GM12878 (cell line): ENCODE measurements at regions not wholly inside any gene's neighbourhood (a gene's known extent, or its start where the extent isn't known, plus 50 kb on each side); places are given as distances from the start of the nearest gene placed in this dataset.

ENCODE experiments used
- ATAC-seq: fragments of 200-7000 bp; cut with Tn5 transposase; 3 replicates; pipeline ENCODE4 v1.9.1; 2020; ENCODE audit warnings: mild to moderate bottlenecking, moderate library complexity
- BruUV-seq: library from RNA; stranded (reverse); fragments of 400-500 nt; replicated peaks from 2 replicates; lab custom pipeline; 2021; lab: Mats Ljungman, UMichigan
- CTCF ChIA-PET: fragments of 300-600 bp; sonication (Branson Sonifier 250); formaldehyde crosslinking; extraction: SDS; loops from one replicate; lab custom pipeline; 2021; ENCODE audit warnings: inconsistent platforms; lab: Yijun Ruan, JAX
- POLR2A ChIA-PET: fragments of 350-600 bp; formaldehyde crosslinking; extraction: SDS; loops from one replicate; lab custom pipeline; 2021; ENCODE audit warnings: inconsistent platforms; lab: Charles Lee
- RAD21 ChIA-PET: fragments of 300-600 bp; sonication (Branson Sonifier 250); formaldehyde crosslinking; loops from one replicate; lab custom pipeline; 2023; ENCODE audit warnings: antibody characterized with exemption; ENCODE audit not compliant: unreplicated experiment; lab: Charles Lee
- SMC1A ChIA-PET: fragments of 300-600 bp; sonication (Branson Sonifier 250); formaldehyde crosslinking; loops from one replicate; lab custom pipeline; 2023; ENCODE audit not compliant: unreplicated experiment, uncharacterized antibody; lab: Charles Lee
- DNase-seq: peaks from one replicate; pipeline ENCODE4 v3.0.0-alpha.2; 2011; ENCODE audit warnings: low read depth, low spot score
- FAIRE-seq: peaks from 3 replicates; lab custom pipeline; 2011; peaks lifted over from hg19 to GRCh38; lab: Jason Lieb, UNC
- H2AFZ ChIP-seq: 2 replicates; pipeline ENCODE4 v1.6.0; 2011; ENCODE audit warnings: low read depth, low read length, control low read depth; ENCODE audit not compliant: control insufficient read depth
- H3K27ac ChIP-seq: 2 replicates; pipeline ENCODE4 v1.5.1; 2011; ENCODE audit warnings: control low read depth; ENCODE audit not compliant: control insufficient read depth, insufficient read depth
- H3K27me3 ChIP-seq, 2 experiments: replicated peaks in 1 of 2; 2 replicates each; pipeline versions ENCODE4 v1.6.0 to v1.6.1; 2011; ENCODE audit warnings: low read length in 1 of 2; ENCODE audit not compliant: control insufficient read depth in 2 of 2, insufficient read depth in 2 of 2
- H3K36me3 ChIP-seq, 2 experiments: 2 replicates each; pipeline ENCODE4 v1.5.1; 2011; ENCODE audit warnings: low read length in 1 of 2; ENCODE audit not compliant: control insufficient read depth in 2 of 2, insufficient read depth in 2 of 2
- H3K4me1 ChIP-seq: 2 replicates; pipeline ENCODE4 v1.6.1; 2011; ENCODE audit warnings: mild to moderate bottlenecking, low read length, moderate library complexity, mixed read lengths; ENCODE audit not compliant: control insufficient read depth, insufficient read depth
- H3K4me2 ChIP-seq: 2 replicates; pipeline ENCODE4 v1.6.0; 2011; ENCODE audit warnings: control low read depth; ENCODE audit not compliant: control insufficient read depth, insufficient read depth
- H3K4me3 ChIP-seq: fragments of 200-600 bp; sonication (generic); 2 replicates; pipeline ENCODE4 v1.5.1; 2016
- H3K79me2 ChIP-seq: 2 replicates; pipeline ENCODE4 v1.6.0; 2011; ENCODE audit warnings: low read length; ENCODE audit not compliant: control insufficient read depth, insufficient read depth
- H3K9ac ChIP-seq: 2 replicates; pipeline ENCODE4 v1.8.0; 2011; ENCODE audit warnings: low read length, control low read depth, mixed read lengths; ENCODE audit not compliant: control insufficient read depth, insufficient read depth
- H3K9me3 ChIP-seq: replicated peaks from 3 replicates; pipeline ENCODE4 v1.5.1; 2011; ENCODE audit warnings: mild to moderate bottlenecking, low read length; ENCODE audit not compliant: control insufficient read depth, insufficient read depth
- H4K20me1 ChIP-seq: 2 replicates; pipeline ENCODE4 v1.6.0; 2011; ENCODE audit not compliant: control insufficient read depth, insufficient read depth
- BCLAF1 ChIP-seq: fragments of 450-650 bp; IDR thresholded peaks from 2 replicates; pipeline ENCODE4 v1.6.1; 2017; ENCODE audit warnings: antibody characterized with exemption, mild to moderate bottlenecking, moderate library complexity
- CTCF ChIP-seq, 3 experiments: IDR thresholded peaks in 2 of 3; conservative IDR thresholded peaks in 1 of 3; 2 replicates each; pipeline ENCODE4 v1.5.1; 2011; ENCODE audit warnings: low read depth in 3 of 3, low read length in 3 of 3, mild to moderate bottlenecking in 3 of 3, control low read depth in 2 of 3, moderate library complexity in 2 of 3, inconsistent platforms in 1 of 3, mixed read lengths in 1 of 3; ENCODE audit not compliant: control insufficient read depth in 2 of 3, insufficient read depth in 1 of 3; ENCODE audit errors: extremely low read depth in 1 of 3
- E2F4 ChIP-seq: IDR thresholded peaks from 2 replicates; pipeline ENCODE4 v1.6.1; 2012; ENCODE audit warnings: low read depth, low read length, improper control_type of control experiment
- EGR1 ChIP-seq, 2 experiments: IDR thresholded peaks; 1 replicate in 1 of 2; 2 replicates in 1 of 2; pipeline ENCODE4 v1.6.1; 2011 to 2012; ENCODE audit warnings: low read depth in 2 of 2, low read length in 2 of 2, borderline replicate concordance in 1 of 2, mild to moderate bottlenecking in 1 of 2, moderate library complexity in 1 of 2
- EP300 ChIP-seq, 2 experiments: fragments of 150-350 bp in 1 of 2; IDR thresholded peaks; 2 replicates each; pipeline ENCODE4 v1.6.1; 2011 to 2012; ENCODE audit warnings: low read depth in 2 of 2, low read length in 2 of 2, borderline replicate concordance in 1 of 2, improper control_type of control experiment in 1 of 2, inconsistent platforms in 1 of 2; ENCODE audit not compliant: control insufficient read depth in 1 of 2
- FOS ChIP-seq: IDR thresholded peaks from 3 replicates; pipeline ENCODE4 v1.6.1; 2011; ENCODE audit warnings: borderline replicate concordance; ENCODE audit not compliant: insufficient read length; ENCODE audit errors: extremely low read depth
- GABPA ChIP-seq: IDR thresholded peaks from 2 replicates; pipeline ENCODE4 v1.6.1; 2014; ENCODE audit warnings: antibody characterized with exemption, low read depth, mild to moderate bottlenecking, inconsistent platforms
- IKZF2 ChIP-seq, 2 experiments: fragments of 450-650 bp; IDR thresholded peaks; 2 replicates each; pipeline ENCODE4 v1.6.1; 2017; ENCODE audit warnings: mild to moderate bottlenecking in 2 of 2, moderate library complexity in 2 of 2
- NBN ChIP-seq: fragments of 450-650 bp; IDR thresholded peaks from 2 replicates; pipeline ENCODE4 v1.6.1; 2016
- POLR2AphosphoS5 ChIP-seq: IDR thresholded peaks from 2 replicates; pipeline ENCODE4 v1.6.1; 2011; ENCODE audit warnings: mild to moderate bottlenecking, low read length, inconsistent platforms
- RCOR1 ChIP-seq: conservative IDR thresholded peaks from 2 replicates; pipeline ENCODE4 v1.6.1; 2012; ENCODE audit warnings: low read depth, low read length, improper control_type of control experiment
- SREBF1 ChIP-seq: IDR thresholded peaks from 2 replicates; pipeline ENCODE4 v1.6.1; 2012; ENCODE audit warnings: mild to moderate bottlenecking, low read length
- SREBF2 ChIP-seq: IDR thresholded peaks from 2 replicates; pipeline ENCODE4 v1.6.1; 2012; ENCODE audit warnings: mild to moderate bottlenecking, low read length
- SUPT20H ChIP-seq: IDR thresholded peaks from 2 replicates; pipeline ENCODE4 v1.6.1; 2011; ENCODE audit warnings: low read depth, mild to moderate bottlenecking, low read length, moderate library complexity, borderline replicate concordance; ENCODE audit not compliant: control insufficient read depth
- SUZ12 ChIP-seq: fragments of 200-600 bp; sonication (generic); IDR thresholded peaks from one replicate; pipeline ENCODE4 v1.6.1; 2018; ENCODE audit warnings: antibody characterized with exemption, mild to moderate bottlenecking; ENCODE audit not compliant: unreplicated experiment
- TCF7 ChIP-seq: IDR thresholded peaks from 2 replicates; pipeline ENCODE4 v1.6.1; 2014; ENCODE audit warnings: antibody characterized with exemption, borderline replicate concordance
- ZNF622 ChIP-seq: fragments of 450-650 bp; IDR thresholded peaks from 2 replicates; pipeline ENCODE4 v1.6.1; 2017; ENCODE audit warnings: mild to moderate bottlenecking, inconsistent platforms
- WGBS: methylation state at CpG from one replicate; pipeline ENCODE4 v1.1.6; 2016; ENCODE audit warnings: low lambda C conversion rate; ENCODE audit not compliant: insufficient replicate concordance, insufficient coverage; ENCODE audit errors: missing lambda C conversion rate; 5-methylcytosine and 5-hydroxymethylcytosine counted together
- in situ Hi-C: fragments of 300-500 bp; cut with MboI; formaldehyde crosslinking; loops from 9 replicates; pipeline ENCODE4 v1.14.3; 2018; ENCODE audit warnings: mixed read lengths
- intact Hi-C: fragments of 100-400 bp; cut with micrococcal nuclease; formaldehyde crosslinking; loops from one replicate; pipeline ENCODE4 v1.14.2; 2022; ENCODE audit not compliant: unreplicated experiment

GRCh38 chr2:155318710-155319109 is 620.2 kb downstream of the KCNJ3 start:
- no peak overlapping the region for H2AFZ ChIP-seq
- FAIRE-seq (no peak), DNase-seq (no peak), ATAC-seq (no peak)
- H3K79me2 ChIP-seq = no peaks in the 10 kb centered on the region
- 14% methylated on average over 2 of the region's 2 CpGs for WGBS
- H3K4me2 ChIP-seq = no peak overlapping the region
- in situ Hi-C loops (no loop called here), intact Hi-C loops (no loop called here)
- H3K9ac ChIP-seq = no peak overlapping the region
- SMC1A ChIA-PET = interaction anchor here (1.0 to 1.7 kb wide), 3 partner anchors 9 to 17 kb away, joined by 3 to 8 read pairs (median 3); no protein-coding TSS in a partner anchor
- CTCF ChIA-PET = interaction anchor here (1.3 kb wide), 1 partner anchor 10 kb away, joined by 3 read pairs; no protein-coding TSS in a partner anchor
- no peaks in the 10 kb centered on the region for H3K4me1 ChIP-seq
- H4K20me1 ChIP-seq = no peaks in the 10 kb centered on the region
- no peaks in the 10 kb centered on the region for H3K9me3 ChIP-seq
- RAD21 ChIA-PET = no interaction called here
- POLR2A ChIA-PET = no interaction called here
- no peaks in the 10 kb centered on the region for H3K36me3 ChIP-seq
- H3K27ac ChIP-seq = no peak overlapping the region
- H3K27me3 ChIP-seq = no peaks in the 10 kb centered on the region
- no peak overlapping the region for H3K4me3 ChIP-seq
- BruUV-seq = no TSS peak
- no peak for TF ChIP-seq ZNF622
- TF ChIP-seq EP300 (IDR thresholded peaks at IDR 0.05; ENCODE audit: borderline replicate concordance in 1 of 2, control insufficient read depth in 1 of 2, low read depth in 2 of 2, low read length in 2 of 2) = no peak
- no peak for TF ChIP-seq SREBF2
- no peak for TF ChIP-seq GABPA
- no peak for TF ChIP-seq TCF7
- no peak for TF ChIP-seq SUZ12
- TF ChIP-seq POLR2AphosphoS5 = no peak
- no peak for TF ChIP-seq RCOR1
- TF ChIP-seq E2F4 = no peak
- no peak for TF ChIP-seq BCLAF1
- TF ChIP-seq IKZF2 (IDR thresholded peaks at IDR 0.05) = no peak
- no peak for TF ChIP-seq FOS
- TF ChIP-seq SUPT20H = no peak
- TF ChIP-seq NBN = no peak
- TF ChIP-seq EGR1 (IDR thresholded peaks at IDR 0.05; ENCODE audit: borderline replicate concordance in 1 of 2, low read depth in 2 of 2, low read length in 2 of 2) = no peak
- no peak for TF ChIP-seq CTCF (IDR thresholded peaks at IDR 0.05 in 2 of 3, conservative IDR thresholded peaks at IDR 0.05 in 1 of 3; ENCODE audit: control insufficient read depth in 2 of 3, extremely low read depth in 1 of 3, insufficient read depth in 1 of 3, low read depth in 3 of 3, low read length in 3 of 3)
- no peak for TF ChIP-seq SREBF1
